Neural cell (in vitro differentiated cells): ENCODE measurements at regions not wholly inside any gene's neighbourhood (a gene's known extent, or its start where the extent isn't known, plus 50 kb on each side); places are given as distances from the start of the nearest gene placed in this dataset.

ENCODE experiments used
- H2AFZ ChIP-seq: fragments of 200-600, 300-800 bp; sonication (generic), shearing (Covaris generic); 2 replicates; pipeline ENCODE4 v1.6.0; 2014; ENCODE audit warnings: low read depth, mild to moderate bottlenecking, antibody characterized with exemption, low read length, moderate library complexity
- H3F3A ChIP-seq: fragments of 200-600 bp; shearing (Covaris generic); 2 replicates; pipeline ENCODE4 v1.6.1; 2016; ENCODE audit warnings: mild to moderate bottlenecking, moderate library complexity, mixed read lengths, antibody characterized with exemption, low read length; ENCODE audit not compliant: insufficient read depth, poor library complexity, severe bottlenecking
- H3K27ac ChIP-seq: fragments of 200-600, 300-800 bp; sonication (generic), shearing (Covaris generic); 2 replicates; pipeline ENCODE4 v1.5.1; 2014; ENCODE audit warnings: mild to moderate bottlenecking, low read length, moderate library complexity
- H3K27me3 ChIP-seq: fragments of 300-800, 200-600 bp; sonication (generic), shearing (Covaris generic); 2 replicates; pipeline ENCODE4 v1.6.0; 2014; ENCODE audit warnings: mild to moderate bottlenecking, low read depth, low read length, moderate library complexity; ENCODE audit not compliant: insufficient read depth
- H3K36me3 ChIP-seq: fragments of 300-800, 200-600 bp; sonication (generic), shearing (Covaris generic); 2 replicates; pipeline ENCODE4 v1.5.1; 2014; ENCODE audit warnings: mild to moderate bottlenecking, antibody characterized with exemption, low read length, moderate library complexity; ENCODE audit not compliant: insufficient read depth
- H3K4me2 ChIP-seq: fragments of 300-800, 200-600 bp; sonication (generic), shearing (Covaris generic); 2 replicates; pipeline ENCODE4 v1.6.0; 2014; ENCODE audit warnings: mild to moderate bottlenecking, low read length
- H3K4me3 ChIP-seq: fragments of 300-800, 200-600 bp; sonication (generic), shearing (Covaris generic); 2 replicates; pipeline ENCODE4 v1.5.1; 2014; ENCODE audit warnings: mild to moderate bottlenecking, low read length, moderate library complexity
- H3K79me2 ChIP-seq: fragments of 200-600 bp; shearing (Covaris generic); replicated peaks from 2 replicates; pipeline ENCODE4 v1.6.0; 2014; ENCODE audit warnings: mild to moderate bottlenecking, low read length, moderate library complexity; ENCODE audit not compliant: insufficient read depth
- H3K9ac ChIP-seq: fragments of 300-800, 200-600 bp; sonication (generic), shearing (Covaris generic); 2 replicates; pipeline ENCODE4 v1.6.1; 2016; ENCODE audit warnings: mild to moderate bottlenecking, low read length, mixed read lengths
- H3K9me2 ChIP-seq: fragments of 200-600 bp; shearing (Covaris generic); 2 replicates; pipeline ENCODE4 v1.6.1; 2016; ENCODE audit warnings: mild to moderate bottlenecking, low read length, mixed read lengths; ENCODE audit not compliant: insufficient read depth
- H3K9me3 ChIP-seq: fragments of 200-600, 300-800 bp; sonication (generic), shearing (Covaris generic); 2 replicates; pipeline ENCODE4 v1.6.1; 2016; ENCODE audit warnings: mild to moderate bottlenecking, mixed run types, low read length, moderate library complexity, mixed read lengths
- H4K20me1 ChIP-seq: fragments of 200-600 bp; shearing (Covaris generic); 2 replicates; pipeline ENCODE4 v1.6.1; 2016; ENCODE audit warnings: mild to moderate bottlenecking, mixed run types; ENCODE audit not compliant: insufficient read depth
- EP300 ChIP-seq: fragments of 450-650 bp; conservative IDR thresholded peaks from 2 replicates; pipeline ENCODE4 v1.6.1; 2014; ENCODE audit warnings: antibody characterized with exemption, mild to moderate bottlenecking, moderate library complexity; ENCODE audit not compliant: poor library complexity, severe bottlenecking
- EZH2 ChIP-seq: fragments of 200-600, 300-800 bp; shearing (Covaris generic), sonication (generic); IDR thresholded peaks from 2 replicates; pipeline ENCODE4 v1.6.1; 2014; ENCODE audit warnings: antibody characterized with exemption, low read length, borderline replicate concordance, mild to moderate bottlenecking; ENCODE audit not compliant: insufficient read depth, poor library complexity, severe bottlenecking
- MXI1 ChIP-seq: fragments of 450-650 bp; conservative IDR thresholded peaks from 2 replicates; pipeline ENCODE4 v1.6.1; 2014; ENCODE audit warnings: antibody characterized with exemption, mild to moderate bottlenecking; ENCODE audit not compliant: poor library complexity, severe bottlenecking
- POLR2AphosphoS5 ChIP-seq: IDR thresholded peaks from 2 replicates; pipeline ENCODE4 v1.6.1; 2012
- RAD21 ChIP-seq: fragments of 450-650 bp; conservative IDR thresholded peaks from 2 replicates; pipeline ENCODE4 v1.6.1; 2014; ENCODE audit warnings: antibody characterized with exemption, mild to moderate bottlenecking, moderate library complexity
- SMC3 ChIP-seq: fragments of 450-650 bp; conservative IDR thresholded peaks from 2 replicates; pipeline ENCODE4 v1.6.1; 2014; ENCODE audit warnings: antibody characterized with exemption, mild to moderate bottlenecking, moderate library complexity; ENCODE audit not compliant: poor library complexity
- TAF1 ChIP-seq: IDR thresholded peaks from 2 replicates; pipeline ENCODE4 v1.6.1; 2012; ENCODE audit warnings: low read depth
- TF ChIP-seq, protein P1 (sequence below): fragments of 450-650 bp; IDR thresholded peaks from 2 replicates; pipeline ENCODE4 v1.5.1; 2014; ENCODE audit warnings: antibody characterized with exemption, mild to moderate bottlenecking, moderate library complexity; ENCODE audit not compliant: poor library complexity, severe bottlenecking
- TF ChIP-seq, protein P2 (sequence below): IDR thresholded peaks from 2 replicates; pipeline ENCODE4 v1.6.1; 2012; ENCODE audit warnings: borderline replicate concordance

DNA sequence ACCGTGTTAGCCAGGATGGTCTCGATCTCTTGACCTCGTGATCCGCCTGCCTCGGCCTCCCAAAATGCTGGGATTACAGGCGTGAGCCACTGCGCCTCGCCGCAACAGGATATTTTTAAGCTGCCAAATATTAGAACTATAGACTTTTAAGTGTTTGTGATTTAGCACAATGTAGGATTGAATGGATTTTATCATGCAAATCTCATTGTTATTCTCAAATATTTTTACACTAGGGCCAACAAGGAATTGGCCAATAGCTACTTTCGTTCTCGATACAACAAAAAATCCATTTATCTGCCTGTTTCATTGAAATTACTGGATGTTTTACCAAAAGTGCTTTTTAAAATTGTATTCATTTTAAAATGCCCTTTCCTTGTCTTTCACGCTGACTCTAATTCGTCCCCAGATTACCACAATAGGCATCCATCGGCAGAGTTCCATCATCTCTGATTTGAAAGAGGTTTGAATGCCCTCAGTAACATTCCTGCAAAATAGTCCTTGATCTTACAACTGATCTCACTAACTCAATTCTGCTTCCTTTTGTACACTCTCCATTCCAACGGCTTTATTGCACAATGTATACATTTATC is 99.6 kb upstream of the ROBO2 start:
- TF ChIP-seq SMC3 (no peak), MXI1 (no peak), TAF1 (no peak), EP300 (no peak), EZH2 (no peak), RAD21 (no peak), POLR2AphosphoS5 (no peak)
- TF ChIP-seq, protein P1, sequence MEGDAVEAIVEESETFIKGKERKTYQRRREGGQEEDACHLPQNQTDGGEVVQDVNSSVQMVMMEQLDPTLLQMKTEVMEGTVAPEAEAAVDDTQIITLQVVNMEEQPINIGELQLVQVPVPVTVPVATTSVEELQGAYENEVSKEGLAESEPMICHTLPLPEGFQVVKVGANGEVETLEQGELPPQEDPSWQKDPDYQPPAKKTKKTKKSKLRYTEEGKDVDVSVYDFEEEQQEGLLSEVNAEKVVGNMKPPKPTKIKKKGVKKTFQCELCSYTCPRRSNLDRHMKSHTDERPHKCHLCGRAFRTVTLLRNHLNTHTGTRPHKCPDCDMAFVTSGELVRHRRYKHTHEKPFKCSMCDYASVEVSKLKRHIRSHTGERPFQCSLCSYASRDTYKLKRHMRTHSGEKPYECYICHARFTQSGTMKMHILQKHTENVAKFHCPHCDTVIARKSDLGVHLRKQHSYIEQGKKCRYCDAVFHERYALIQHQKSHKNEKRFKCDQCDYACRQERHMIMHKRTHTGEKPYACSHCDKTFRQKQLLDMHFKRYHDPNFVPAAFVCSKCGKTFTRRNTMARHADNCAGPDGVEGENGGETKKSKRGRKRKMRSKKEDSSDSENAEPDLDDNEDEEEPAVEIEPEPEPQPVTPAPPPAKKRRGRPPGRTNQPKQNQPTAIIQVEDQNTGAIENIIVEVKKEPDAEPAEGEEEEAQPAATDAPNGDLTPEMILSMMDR, result no peak
- TF ChIP-seq, protein P2, sequence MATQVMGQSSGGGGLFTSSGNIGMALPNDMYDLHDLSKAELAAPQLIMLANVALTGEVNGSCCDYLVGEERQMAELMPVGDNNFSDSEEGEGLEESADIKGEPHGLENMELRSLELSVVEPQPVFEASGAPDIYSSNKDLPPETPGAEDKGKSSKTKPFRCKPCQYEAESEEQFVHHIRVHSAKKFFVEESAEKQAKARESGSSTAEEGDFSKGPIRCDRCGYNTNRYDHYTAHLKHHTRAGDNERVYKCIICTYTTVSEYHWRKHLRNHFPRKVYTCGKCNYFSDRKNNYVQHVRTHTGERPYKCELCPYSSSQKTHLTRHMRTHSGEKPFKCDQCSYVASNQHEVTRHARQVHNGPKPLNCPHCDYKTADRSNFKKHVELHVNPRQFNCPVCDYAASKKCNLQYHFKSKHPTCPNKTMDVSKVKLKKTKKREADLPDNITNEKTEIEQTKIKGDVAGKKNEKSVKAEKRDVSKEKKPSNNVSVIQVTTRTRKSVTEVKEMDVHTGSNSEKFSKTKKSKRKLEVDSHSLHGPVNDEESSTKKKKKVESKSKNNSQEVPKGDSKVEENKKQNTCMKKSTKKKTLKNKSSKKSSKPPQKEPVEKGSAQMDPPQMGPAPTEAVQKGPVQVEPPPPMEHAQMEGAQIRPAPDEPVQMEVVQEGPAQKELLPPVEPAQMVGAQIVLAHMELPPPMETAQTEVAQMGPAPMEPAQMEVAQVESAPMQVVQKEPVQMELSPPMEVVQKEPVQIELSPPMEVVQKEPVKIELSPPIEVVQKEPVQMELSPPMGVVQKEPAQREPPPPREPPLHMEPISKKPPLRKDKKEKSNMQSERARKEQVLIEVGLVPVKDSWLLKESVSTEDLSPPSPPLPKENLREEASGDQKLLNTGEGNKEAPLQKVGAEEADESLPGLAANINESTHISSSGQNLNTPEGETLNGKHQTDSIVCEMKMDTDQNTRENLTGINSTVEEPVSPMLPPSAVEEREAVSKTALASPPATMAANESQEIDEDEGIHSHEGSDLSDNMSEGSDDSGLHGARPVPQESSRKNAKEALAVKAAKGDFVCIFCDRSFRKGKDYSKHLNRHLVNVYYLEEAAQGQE, result no peak
- Histone ChIP-seq H3K4me3 (no peak overlapping the region), H3K79me2 (no peaks in the 10 kb centered on the region), H3F3A (no peaks in the 10 kb centered on the region), H3K9me2 (no peaks in the 10 kb centered on the region), H3K27me3 (no peaks in the 10 kb centered on the region), H3K36me3 (no peaks in the 10 kb centered on the region), H3K9me3 (no peaks in the 10 kb centered on the region), H3K9ac (no peak overlapping the region), H3K4me2 (no peak overlapping the region), H4K20me1 (no peaks in the 10 kb centered on the region), H2AFZ (no peak overlapping the region), H3K27ac (no peak overlapping the region)

DNA sequence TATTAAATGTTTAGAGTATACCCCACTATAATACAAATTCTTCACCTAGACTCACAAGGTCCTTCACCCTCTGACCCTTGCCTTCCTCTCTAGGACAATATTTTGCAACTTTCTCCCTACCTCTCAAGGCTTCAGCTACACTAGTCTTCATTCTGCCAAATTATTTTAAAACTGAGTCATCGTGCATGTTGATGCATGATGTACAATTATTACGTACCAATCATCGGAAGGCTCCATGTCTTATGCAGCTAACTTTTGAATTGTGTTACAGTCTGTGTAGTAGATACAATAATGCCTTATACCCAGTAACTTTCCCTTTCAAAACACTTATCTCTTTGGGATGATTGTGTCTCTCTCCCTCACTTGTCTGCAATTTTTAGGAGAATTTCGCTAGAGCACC is 98.5 kb upstream of the ROBO2 start:
- no peak overlapping the region for H3K4me3 ChIP-seq

More for the DNA sequence above, 98.5 kb upstream of the ROBO2 start:
- no peak overlapping the region for H2AFZ ChIP-seq
- no peak overlapping the region for H3K4me2 ChIP-seq
- TF ChIP-seq EP300, result no peak
- TF ChIP-seq SMC3, result no peak
- H3K27ac ChIP-seq, result no peak overlapping the region
- H3K9me3 ChIP-seq, result no peaks in the 10 kb centered on the region
- no peaks in the 10 kb centered on the region for H3K36me3 ChIP-seq
- no peaks in the 10 kb centered on the region for H3K9me2 ChIP-seq
- H4K20me1 ChIP-seq, result no peaks in the 10 kb centered on the region
- H3K79me2 ChIP-seq, result no peaks in the 10 kb centered on the region
- H3K9ac ChIP-seq, result no peak overlapping the region
- H3K27me3 ChIP-seq, result no peaks in the 10 kb centered on the region
- H3F3A ChIP-seq, result no peaks in the 10 kb centered on the region
